Liver (tissue), 8 donors: ENCODE measurements at regions not wholly inside any gene's neighbourhood (a gene's known extent, or its start where the extent isn't known, plus 50 kb on each side); places are given as distances from the start of the nearest gene placed in this dataset.

ENCODE experiments used
- DNase-seq: peaks from one replicate; pipeline ENCODE4 v3.0.0-alpha.2; 2017; ENCODE audit warnings: low spot score
- H3K27ac ChIP-seq, 2 donors: one replicate each; pipeline ENCODE4 v1.7.0; 2013; ENCODE audit warnings: inconsistent platforms in 2 of 2, low read length in 2 of 2, control low read depth in 1 of 2, low read depth in 1 of 2, mild to moderate bottlenecking in 1 of 2
- H3K27me3 ChIP-seq, 4 donors: one replicate each; pipeline versions ENCODE4 v1.6.1 to v1.7.0; 2013; ENCODE audit warnings: low read length in 3 of 4, inconsistent platforms in 1 of 4, mild to moderate bottlenecking in 1 of 4, moderate library complexity in 1 of 4; ENCODE audit not compliant: control insufficient read depth in 4 of 4, insufficient read depth in 4 of 4
- H3K36me3 ChIP-seq, 4 donors: one replicate each; pipeline versions ENCODE4 v1.6.1 to v1.7.0; 2013; ENCODE audit warnings: low read length in 3 of 4, mild to moderate bottlenecking in 3 of 4, low read depth in 1 of 4, moderate library complexity in 1 of 4; ENCODE audit not compliant: control insufficient read depth in 4 of 4, insufficient read depth in 3 of 4
- H3K4me1 ChIP-seq, 4 donors: one replicate each; pipeline versions ENCODE4 v1.6.1 to v1.7.0; 2013; ENCODE audit warnings: low read length in 3 of 4, mild to moderate bottlenecking in 3 of 4, moderate library complexity in 1 of 4; ENCODE audit not compliant: control insufficient read depth in 4 of 4, insufficient read depth in 4 of 4
- H3K4me3 ChIP-seq, 3 donors: one replicate each; pipeline versions ENCODE4 v1.6.1 to v1.7.0; 2013; ENCODE audit warnings: low read length in 3 of 3, control low read depth in 1 of 3, low read depth in 1 of 3, mild to moderate bottlenecking in 1 of 3
- H3K9ac ChIP-seq, 2 donors: one replicate each; pipeline ENCODE4 v1.7.0; 2013; ENCODE audit warnings: low read length in 2 of 2, mild to moderate bottlenecking in 2 of 2, moderate library complexity in 2 of 2, control low read depth in 1 of 2, low read depth in 1 of 2
- H3K9me3 ChIP-seq, 4 donors: one replicate each; pipeline versions ENCODE4 v1.6.1 to v1.7.0; 2013; ENCODE audit warnings: low read length in 3 of 4; ENCODE audit not compliant: control insufficient read depth in 4 of 4
- CTCF ChIP-seq: fragments of 150-350 bp; IDR thresholded peaks from 2 replicates; pipeline ENCODE4 v1.5.1; 2017; ENCODE audit warnings: improper control_type of control experiment, low read depth, low read length; ENCODE audit not compliant: missing input control
- EGR1 ChIP-seq, 2 donors: IDR thresholded peaks; 2 replicates each; pipeline ENCODE4 v1.6.1; 2016 to 2018; ENCODE audit warnings: antibody characterized with exemption in 2 of 2, low read depth in 2 of 2
- FOXA1 ChIP-seq: IDR thresholded peaks from 2 replicates; pipeline ENCODE4 v1.6.1; 2016; ENCODE audit warnings: antibody characterized with exemption
- FOXA2 ChIP-seq: IDR thresholded peaks from 2 replicates; pipeline ENCODE4 v1.6.1; 2016; ENCODE audit warnings: antibody characterized with exemption
- GABPA ChIP-seq, 2 donors: IDR thresholded peaks in 1 of 2; conservative IDR thresholded peaks in 1 of 2; 2 replicates each; pipeline ENCODE4 v1.6.1; 2016; ENCODE audit warnings: antibody characterized with exemption in 2 of 2, mild to moderate bottlenecking in 1 of 2, moderate library complexity in 1 of 2
- HNF4A ChIP-seq, 2 donors: conservative IDR thresholded peaks; 2 replicates each; pipeline ENCODE4 v1.6.1; 2016; ENCODE audit warnings: antibody characterized with exemption in 2 of 2, mild to moderate bottlenecking in 2 of 2
- HNF4G ChIP-seq: IDR thresholded peaks from 2 replicates; pipeline ENCODE4 v1.6.1; 2016; ENCODE audit warnings: antibody characterized with exemption
- JUND ChIP-seq, 2 donors: IDR thresholded peaks; 2 replicates each; pipeline ENCODE4 v1.6.1; 2016; ENCODE audit warnings: antibody characterized with exemption in 2 of 2
- RAD21 ChIP-seq, 2 donors: IDR thresholded peaks; 2 replicates each; pipeline ENCODE4 v1.6.1; 2016; ENCODE audit warnings: antibody characterized with exemption in 2 of 2, mild to moderate bottlenecking in 2 of 2
- RXRA ChIP-seq, 2 donors: IDR thresholded peaks; 2 replicates each; pipeline ENCODE4 v1.6.1; 2017 to 2018; ENCODE audit warnings: antibody characterized with exemption in 2 of 2, mild to moderate bottlenecking in 1 of 2
- SP1 ChIP-seq: IDR thresholded peaks from 2 replicates; pipeline ENCODE4 v1.6.1; 2018; ENCODE audit warnings: antibody characterized with exemption, mild to moderate bottlenecking
- TAF1 ChIP-seq: conservative IDR thresholded peaks from 2 replicates; pipeline ENCODE4 v1.6.1; 2016; ENCODE audit warnings: antibody characterized with exemption, mild to moderate bottlenecking
- YY1 ChIP-seq: IDR thresholded peaks from 2 replicates; pipeline ENCODE4 v1.6.1; 2016; ENCODE audit warnings: antibody characterized with exemption, mild to moderate bottlenecking
- ZBTB33 ChIP-seq: IDR thresholded peaks from 2 replicates; pipeline ENCODE4 v1.6.1; 2016; ENCODE audit warnings: antibody characterized with exemption
- WGBS: extraction: QIAGEN DNeasy Blood & Tissue Kit; methylation state at CpG from one replicate; pipeline ENCODE4 v1.1.7; 2013; 5-methylcytosine and 5-hydroxymethylcytosine counted together
- TF ChIP-seq, protein P1 (sequence below): IDR thresholded peaks from 2 replicates; pipeline ENCODE4 v1.6.1; 2016; ENCODE audit warnings: antibody characterized with exemption
- TF ChIP-seq, protein P2 (sequence below): IDR thresholded peaks from 2 replicates; pipeline ENCODE4 v1.6.1; 2016; ENCODE audit warnings: antibody characterized with exemption
- donor health status: healthy.
- donor health status: healthy.
- donor health status: healthy.
- donor health status: healthy.
- donor health status: healthy.

- Histone ChIP-seq H3K27me3 (peaks cover 0 to 3% (median 0%) of the 10 kb centered on the region in 4 donors), H3K36me3 (no peaks in the 10 kb centered on the region), H3K9me3 (no peaks in the 10 kb centered on the region), H3K27ac (no peak overlapping the region), H3K4me1 (no peaks in the 10 kb centered on the region), H3K4me3 (no peak overlapping the region), H3K9ac (no peak overlapping the region)
- WGBS, result 76% methylated on average over 1 of the region's 1 CpG
- TF ChIP-seq ZBTB33 (no peak), EGR1 (IDR thresholded peaks at IDR 0.05; ENCODE audit: low read depth in 2 of 2) (no peak), SP1 (no peak), GABPA (IDR thresholded peaks at IDR 0.05 in 1 of 2, conservative IDR thresholded peaks at IDR 0.05 in 1 of 2) (no peak), YY1 (no peak), RXRA (IDR thresholded peaks at IDR 0.05) (no peak)
- no peak for DNase-seq
Observed at GRCh38 chr13:103218253-103218652, 152.0 kb upstream of the SLC10A2 start.

- Histone ChIP-seq H3K27me3 (peaks cover 0 to 4% (median 0%) of the 10 kb centered on the region in 4 donors), H3K9ac (no peak overlapping the region), H3K36me3 (no peaks in the 10 kb centered on the region), H3K27ac (no peak overlapping the region), H3K9me3 (no peaks in the 10 kb centered on the region), H3K4me1 (no peaks in the 10 kb centered on the region), H3K4me3 (no peak overlapping the region)
- no peak for DNase-seq
- WGBS, result 61% methylated on average over 7 of the region's 7 CpGs
- no peak for TF ChIP-seq SP1
- no peak for TF ChIP-seq HNF4G
- no peak for TF ChIP-seq RXRA (IDR thresholded peaks at IDR 0.05)
- TF ChIP-seq RAD21 (IDR thresholded peaks at IDR 0.05), result no peak
- TF ChIP-seq TAF1, result no peak
- TF ChIP-seq JUND (IDR thresholded peaks at IDR 0.05), result no peak
- no peak for TF ChIP-seq YY1
- TF ChIP-seq ZBTB33, result no peak
- no peak for TF ChIP-seq GABPA (IDR thresholded peaks at IDR 0.05 in 1 of 2, conservative IDR thresholded peaks at IDR 0.05 in 1 of 2)
- TF ChIP-seq EGR1 (IDR thresholded peaks at IDR 0.05; ENCODE audit: low read depth in 2 of 2), result no peak
- TF ChIP-seq, protein P1, sequence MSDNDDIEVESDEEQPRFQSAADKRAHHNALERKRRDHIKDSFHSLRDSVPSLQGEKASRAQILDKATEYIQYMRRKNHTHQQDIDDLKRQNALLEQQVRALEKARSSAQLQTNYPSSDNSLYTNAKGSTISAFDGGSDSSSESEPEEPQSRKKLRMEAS, result no peak
- no peak for TF ChIP-seq CTCF
- TF ChIP-seq FOXA2, result no peak
- no peak for TF ChIP-seq HNF4A (conservative IDR thresholded peaks at IDR 0.05)
- TF ChIP-seq, protein P2, sequence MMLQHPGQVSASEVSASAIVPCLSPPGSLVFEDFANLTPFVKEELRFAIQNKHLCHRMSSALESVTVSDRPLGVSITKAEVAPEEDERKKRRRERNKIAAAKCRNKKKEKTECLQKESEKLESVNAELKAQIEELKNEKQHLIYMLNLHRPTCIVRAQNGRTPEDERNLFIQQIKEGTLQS, result no peak
- TF ChIP-seq FOXA1, result no peak
Observed at GRCh38 chr13:103213152-103213551, 146.9 kb upstream of the SLC10A2 start.
